HepG2 (cell line): ENCODE measurements at regions not wholly inside any gene's neighbourhood (a gene's known extent, or its start where the extent isn't known, plus 50 kb on each side); places are given as distances from the start of the nearest gene placed in this dataset.

Source experiments
- ATAC-seq: fragments of 200-7000 bp; cut with Tn5 transposase; 3 replicates; pipeline ENCODE4 v1.9.1; 2020; ENCODE audit warnings: mild to moderate bottlenecking, moderate library complexity
- BruUV-seq: library from RNA; stranded (reverse); fragments of 400-500 nt; replicated peaks from 2 replicates; lab custom pipeline; 2021; lab: Mats Ljungman, UMichigan
- CTCF ChIA-PET: fragments of 300-600 bp; formaldehyde crosslinking; extraction: SDS; loops from one replicate; lab custom pipeline; 2021; ENCODE audit warnings: low total read pairs, inconsistent platforms, low intra/inter-chr PET ratio; lab: Yijun Ruan, JAX
- POLR2A ChIA-PET: fragments of 350-600 bp; sonication (Branson Sonifier 250); formaldehyde crosslinking; loops from one replicate; lab custom pipeline; 2020; ENCODE audit warnings: antibody characterized with exemption, inconsistent platforms; lab: Yijun Ruan, JAX
- DNase-seq: peaks from one replicate; pipeline ENCODE4 v3.0.0-alpha.2; 2015; ENCODE audit warnings: low spot score
- FAIRE-seq: peaks from 3 replicates; lab custom pipeline; 2011; peaks lifted over from hg19 to GRCh38; lab: Jason Lieb, UNC
- H2AFZ ChIP-seq: one replicate; pipeline ENCODE4 v1.6.1; 2011; ENCODE audit warnings: low read length, inconsistent platforms
- H3K27ac ChIP-seq: fragments of 300-600 bp; 3 replicates; pipeline ENCODE4 v1.8.0; 2011; ENCODE audit warnings: mixed run types, mild to moderate bottlenecking, mixed read lengths, low read length, inconsistent platforms; ENCODE audit not compliant: insufficient read depth; ENCODE audit errors: extremely low read length
- H3K27me3 ChIP-seq, 2 experiments: fragments of 200-600 bp in 1 of 2; 2 replicates in 1 of 2; 3 replicates in 1 of 2; pipeline versions ENCODE4 v1.6.0 to v1.8.0; 2011; ENCODE audit warnings: low read length in 2 of 2, mild to moderate bottlenecking in 2 of 2, moderate library complexity in 2 of 2, inconsistent platforms in 1 of 2; ENCODE audit not compliant: insufficient read depth in 2 of 2, control insufficient read depth in 1 of 2
- H3K36me3 ChIP-seq, 2 experiments: fragments of 200-600 bp in 1 of 2; replicated peaks in 1 of 2; 2 replicates in 1 of 2; 3 replicates in 1 of 2; pipeline versions ENCODE4 v1.5.1 to v1.8.0; 2011; ENCODE audit warnings: low read length in 2 of 2, inconsistent platforms in 1 of 2; ENCODE audit not compliant: insufficient read depth in 2 of 2, control insufficient read depth in 1 of 2
- H3K4me1 ChIP-seq: 2 replicates; pipeline ENCODE4 v1.5.1; 2012; ENCODE audit warnings: low read length, inconsistent platforms; ENCODE audit not compliant: insufficient read depth
- H3K4me2 ChIP-seq: 2 replicates; pipeline ENCODE4 v1.6.0; 2011; ENCODE audit warnings: low read depth, low read length, inconsistent platforms
- H3K4me3 ChIP-seq, 3 experiments: fragments of 200-600 bp in 1 of 3; sonication (generic), shearing (Covaris generic) in 1 of 3; replicated peaks in 1 of 3; 2 replicates each; pipeline ENCODE4 v1.5.1; 2011 to 2016; ENCODE audit warnings: low read length in 3 of 3, inconsistent platforms in 2 of 3, low read depth in 2 of 3, mild to moderate bottlenecking in 2 of 3, control low read depth in 1 of 3, mixed read lengths in 1 of 3; ENCODE audit not compliant: insufficient read depth in 1 of 3
- H3K79me2 ChIP-seq: one replicate; pipeline ENCODE4 v1.6.1; 2011; ENCODE audit warnings: low read length, inconsistent platforms; ENCODE audit not compliant: insufficient read depth
- H3K9ac ChIP-seq: 2 replicates; pipeline ENCODE4 v1.6.0; 2011; ENCODE audit warnings: mild to moderate bottlenecking, low read depth, low read length, inconsistent platforms; ENCODE audit not compliant: insufficient read depth
- H3K9me3 ChIP-seq: 2 replicates; pipeline ENCODE4 v1.5.1; 2012; ENCODE audit warnings: mild to moderate bottlenecking, low read length
- H4K20me1 ChIP-seq: 2 replicates; pipeline ENCODE4 v1.6.0; 2011; ENCODE audit warnings: inconsistent platforms, mild to moderate bottlenecking, low read length, moderate library complexity; ENCODE audit not compliant: insufficient read depth
- FOXJ3 ChIP-seq: sonication (generic); formaldehyde crosslinking; IDR thresholded peaks from 2 replicates; pipeline ENCODE4 v1.4.0; 2020; ENCODE audit warnings: missing genetic modification reagents, mild to moderate bottlenecking, borderline replicate concordance
- MEF2D ChIP-seq: sonication (generic); formaldehyde crosslinking; IDR thresholded peaks from 2 replicates; pipeline ENCODE4 v1.5.1; 2020; ENCODE audit warnings: mild to moderate bottlenecking, missing genetic modification reagents
- MZF1 ChIP-seq: sonication (generic); formaldehyde crosslinking; IDR thresholded peaks from 2 replicates; pipeline ENCODE4 v1.8.1; 2023; ENCODE audit warnings: mild to moderate bottlenecking, missing genetic modification reagents, borderline replicate concordance
- PRDM10 ChIP-seq: sonication (generic); formaldehyde crosslinking; IDR thresholded peaks from 2 replicates; pipeline ENCODE4 v1.4.0; 2020; ENCODE audit warnings: low read depth, missing genetic modification reagents
- TBX2 ChIP-seq: sonication (generic); formaldehyde crosslinking; IDR thresholded peaks from 2 replicates; pipeline ENCODE4 v1.5.0; 2020; ENCODE audit warnings: missing genetic modification reagents, mild to moderate bottlenecking, borderline replicate concordance
- TSC22D2 ChIP-seq: sonication (generic); formaldehyde crosslinking; IDR thresholded peaks from 2 replicates; pipeline ENCODE4 v1.5.1; 2020; ENCODE audit warnings: missing genetic modification reagents, mild to moderate bottlenecking, borderline replicate concordance
- ZBTB1 ChIP-seq: sonication (generic); formaldehyde crosslinking; IDR thresholded peaks from 2 replicates; pipeline ENCODE4 v1.4.0; 2020; ENCODE audit warnings: missing genetic modification reagents, borderline replicate concordance
- ZFY ChIP-seq: sonication (generic); formaldehyde crosslinking; IDR thresholded peaks from 2 replicates; pipeline ENCODE4 v1.4.0; 2020; ENCODE audit warnings: missing genetic modification reagents
- ZNF496 ChIP-seq: sonication (generic); formaldehyde crosslinking; IDR thresholded peaks from 2 replicates; pipeline ENCODE4 v1.8.1; 2023; ENCODE audit warnings: mild to moderate bottlenecking, moderate library complexity, missing genetic modification reagents; ENCODE audit not compliant: insufficient replicate concordance
- ZNF546 ChIP-seq: sonication (generic); formaldehyde crosslinking; conservative IDR thresholded peaks from 2 replicates; pipeline ENCODE4 v1.8.1; 2023; ENCODE audit warnings: mild to moderate bottlenecking, missing genetic modification reagents
- ZNF557 ChIP-seq: sonication (generic); formaldehyde crosslinking; IDR thresholded peaks from 2 replicates; pipeline ENCODE4 v1.4.0; 2020; ENCODE audit warnings: missing genetic modification reagents
- ZNF597 ChIP-seq: sonication (generic); formaldehyde crosslinking; IDR thresholded peaks from 2 replicates; pipeline ENCODE4 v1.5.0; 2020; ENCODE audit warnings: missing genetic modification reagents
- ZNF674 ChIP-seq: sonication (generic); formaldehyde crosslinking; IDR thresholded peaks from 2 replicates; pipeline ENCODE4 v1.5.0; 2020; ENCODE audit warnings: low read depth, mild to moderate bottlenecking, missing genetic modification reagents
- WGBS: methylation state at CpG from one replicate; pipeline ENCODE4 v1.1.6; 2017; ENCODE audit warnings: low lambda C conversion rate; 5-methylcytosine and 5-hydroxymethylcytosine counted together
- in situ Hi-C: cut with HindIII; loops from 2 replicates; pipeline ENCODE4 v1.10.0; 2017; ENCODE audit warnings: low pct_unique_long_range_greater_than_20kb; ENCODE audit not compliant: extremely low pct_ligation_motif_present
- intact Hi-C: fragments of 100-400 bp; cut with micrococcal nuclease; formaldehyde crosslinking; loops from one replicate; pipeline ENCODE4 v1.10.0; 2022; ENCODE audit not compliant: unreplicated experiment
- TF ChIP-seq, protein P1 (sequence below): sonication (generic); formaldehyde crosslinking; IDR thresholded peaks from 2 replicates; pipeline ENCODE4 v1.5.0; 2020; ENCODE audit warnings: missing genetic modification reagents

- no peak for TF ChIP-seq PRDM10 (CRISPR knock-in tag)
- no peak for TF ChIP-seq ZFY (CRISPR knock-in tag)
- TF ChIP-seq ZNF557 (CRISPR knock-in tag): no peak
- TF ChIP-seq TSC22D2 (CRISPR knock-in tag): no peak
- no peak for TF ChIP-seq ZNF597 (CRISPR knock-in tag)
Observed at GRCh38 chr4:83703752-83704151, 167.8 kb downstream of the GPAT3 start (continued).

DNA sequence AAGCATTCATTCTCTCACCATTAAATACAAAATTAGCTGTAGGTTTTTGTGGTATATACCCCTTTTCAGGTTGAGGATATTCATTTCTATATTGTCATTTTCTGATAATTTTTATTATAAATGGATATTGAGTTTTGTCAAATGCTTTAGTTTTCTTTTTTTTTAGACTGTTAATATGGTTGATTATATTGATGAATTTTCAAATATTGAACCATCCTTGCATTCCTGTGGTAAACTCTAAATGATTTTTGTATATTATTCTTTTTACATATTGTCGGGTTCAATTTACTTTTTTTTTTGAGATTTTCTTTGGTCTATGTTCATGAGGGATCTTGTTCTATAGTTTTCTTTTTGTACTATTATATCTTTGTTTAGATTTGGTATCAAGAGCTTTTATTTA is 165.1 kb downstream of the GPAT3 start:
- no TSS peak for BruUV-seq
- Histone ChIP-seq H3K4me3 (no peak overlapping the region), H3K36me3 (no peaks in the 10 kb centered on the region), H2AFZ (no peak overlapping the region), H4K20me1 (no peaks in the 10 kb centered on the region), H3K79me2 (no peaks in the 10 kb centered on the region), H3K27ac (no peak overlapping the region), H3K4me2 (no peak overlapping the region), H3K27me3 (no peaks in the 10 kb centered on the region), H3K4me1 (no peaks in the 10 kb centered on the region), H3K9me3 (no peaks in the 10 kb centered on the region), H3K9ac (no peak overlapping the region)
- intact Hi-C loops (no loop called here), in situ Hi-C loops (no loop called here)
- ATAC-seq: no peak
- ChIA-PET POLR2A (no interaction called here), CTCF (no interaction called here)
- DNase-seq: no peak
- 0% methylated on average over 1 of the region's 1 CpG for WGBS
- FAIRE-seq: no peak
- TF ChIP-seq ZNF546 (no peak), FOXJ3 (CRISPR knock-in tag) (no peak), PRDM10 (CRISPR knock-in tag) (no peak), MZF1 (CRISPR knock-in tag) (no peak), MEF2D (CRISPR knock-in tag) (no peak), ZNF496 (CRISPR knock-in tag) (no peak), ZNF674 (CRISPR knock-in tag) (no peak), TBX2 (CRISPR knock-in tag) (no peak), ZBTB1 (CRISPR knock-in tag) (no peak)
- TF ChIP-seq, protein P1, sequence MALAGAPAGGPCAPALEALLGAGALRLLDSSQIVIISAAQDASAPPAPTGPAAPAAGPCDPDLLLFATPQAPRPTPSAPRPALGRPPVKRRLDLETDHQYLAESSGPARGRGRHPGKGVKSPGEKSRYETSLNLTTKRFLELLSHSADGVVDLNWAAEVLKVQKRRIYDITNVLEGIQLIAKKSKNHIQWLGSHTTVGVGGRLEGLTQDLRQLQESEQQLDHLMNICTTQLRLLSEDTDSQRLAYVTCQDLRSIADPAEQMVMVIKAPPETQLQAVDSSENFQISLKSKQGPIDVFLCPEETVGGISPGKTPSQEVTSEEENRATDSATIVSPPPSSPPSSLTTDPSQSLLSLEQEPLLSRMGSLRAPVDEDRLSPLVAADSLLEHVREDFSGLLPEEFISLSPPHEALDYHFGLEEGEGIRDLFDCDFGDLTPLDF: no peak
